Activated CD4-positive, alpha-beta T cell treated with anti-CD3 and anti-CD28 coated beads, Interleukin-2, Interleukin-6, amounts not matched to agents 100 ng/mL and 50 ng/mL, durations not matched to agents 16 hours and 8 hours (primary cell): ENCODE measurements at regions not wholly inside any gene's neighbourhood (a gene's known extent, or its start where the extent isn't known, plus 50 kb on each side); places are given as distances from the start of the nearest gene placed in this dataset.

Experiments
- DNase-seq: peaks from one replicate; pipeline ENCODE4 v3.0.0-alpha.2; 2020

GRCh38 chr13:106230450-106230849 is 305.0 kb downstream of the EFNB2 start:
- no peak for DNase-seq

GRCh38 chr13:106225126-106225525 is 310.3 kb downstream of the EFNB2 start:
- no peak for DNase-seq

- no peak for DNase-seq
Measured at GRCh38 chr13:106220211-106220610, 315.3 kb downstream of the EFNB2 start.

- DNase-seq, result no peak
Measured at GRCh38 chr13:106213028-106213757, 322.3 kb downstream of the EFNB2 start.

GRCh38 chr13:106212386-106213010 is 323.0 kb downstream of the EFNB2 start:
- DNase-seq, result no peak

GRCh38 chr13:106210324-106210723 is 325.1 kb downstream of the EFNB2 start:
- no peak for DNase-seq

GRCh38 chr13:106205871-106206270 is 329.6 kb downstream of the EFNB2 start:
- DNase-seq, result no peak

- no peak for DNase-seq
Measured at GRCh38 chr13:106197496-106197895, 338.0 kb downstream of the EFNB2 start.

GRCh38 chr13:106187501-106188095 is 347.9 kb downstream of the EFNB2 start:
- no peak for DNase-seq

- no peak for DNase-seq
Measured at GRCh38 chr13:106187101-106187500, 348.4 kb downstream of the EFNB2 start.

GRCh38 chr13:106186366-106187030 is 349.0 kb downstream of the EFNB2 start:
- no peak for DNase-seq

GRCh38 chr13:106184790-106185189 is 350.7 kb downstream of the EFNB2 start:
- DNase-seq, result no peak

GRCh38 chr13:106183410-106184065 is 351.9 kb downstream of the EFNB2 start:
- DNase-seq, result no peak

- DNase-seq, result no peak
Measured at GRCh38 chr13:106182404-106182803, 353.1 kb downstream of the EFNB2 start.

GRCh38 chr13:106178816-106179215 is 356.6 kb downstream of the EFNB2 start:
- no peak for DNase-seq

- no peak for DNase-seq
Measured at GRCh38 chr13:106177146-106177545, 358.3 kb downstream of the EFNB2 start.

- no peak for DNase-seq
Measured at GRCh38 chr13:106176117-106176516, 359.3 kb downstream of the EFNB2 start.

- DNase-seq, result no peak
Measured at GRCh38 chr13:106173891-106174610, 361.4 kb downstream of the EFNB2 start.

- no peak for DNase-seq
Measured at GRCh38 chr13:106173346-106173745, 362.1 kb downstream of the EFNB2 start.

- DNase-seq, result no peak
Measured at GRCh38 chr13:106172176-106172905, 363.1 kb downstream of the EFNB2 start.

GRCh38 chr13:106163426-106163825 is 372.0 kb downstream of the EFNB2 start:
- DNase-seq, result no peak

- no peak for DNase-seq
Measured at GRCh38 chr13:106161146-106161545, 374.3 kb downstream of the EFNB2 start.
